Bronchial epithelial cell (primary cell): ENCODE measurements at regions not wholly inside any gene's neighbourhood (a gene's known extent, or its start where the extent isn't known, plus 50 kb on each side); places are given as distances from the start of the nearest gene placed in this dataset.
"Not testable (repeated sequence)": the region's sequence is repeated elsewhere in the genome, so short reads cannot be mapped to it uniquely, and the experiment has no call there.

ENCODE experiments used
- DNase-seq: peaks from one replicate; pipeline ENCODE4 v3.0.0-alpha.2; 2010; ENCODE audit warnings: low read depth
- FAIRE-seq: peaks from 2 replicates; lab custom pipeline; 2011; peaks lifted over from hg19 to GRCh38; lab: Jason Lieb, UNC
- H3K27me3 ChIP-seq: 2 replicates; pipeline ENCODE4 v1.5.1; 2011; ENCODE audit warnings: low read length; ENCODE audit not compliant: control insufficient read depth, insufficient read depth
- H3K36me3 ChIP-seq: 2 replicates; pipeline ENCODE4 v1.5.1; 2011; ENCODE audit warnings: low read length; ENCODE audit not compliant: control insufficient read depth, insufficient read depth
- H3K4me3 ChIP-seq: 2 replicates; pipeline ENCODE4 v1.5.1; 2011; ENCODE audit warnings: mild to moderate bottlenecking, low read depth, low read length, control low read depth
- CTCF ChIP-seq: IDR thresholded peaks from 2 replicates; pipeline ENCODE4 v1.5.1; 2011; ENCODE audit warnings: mild to moderate bottlenecking, moderate library complexity, low read length, control low read depth, inconsistent platforms; ENCODE audit not compliant: insufficient read depth, severe bottlenecking

- H3K27me3 ChIP-seq = no peaks in the 10 kb centered on the region
- FAIRE-seq (no peak), DNase-seq (no peak)
- H3K4me3 ChIP-seq = no peak overlapping the region
- no peak for TF ChIP-seq CTCF
- H3K36me3 ChIP-seq = no peaks in the 10 kb centered on the region
Observed at GRCh38 chr2:220815698-220816097, 756.4 kb downstream of the EPHA4 start.

GRCh38 chr2:220821683-220822082, 750.4 kb downstream of the EPHA4 start:
- DNase-seq = no peak
- TF ChIP-seq CTCF = no peak
- no peaks in the 10 kb centered on the region for H3K27me3 ChIP-seq
- no peak for FAIRE-seq
- no peaks in the 10 kb centered on the region for H3K36me3 ChIP-seq
- no peak overlapping the region for H3K4me3 ChIP-seq

- H3K4me3 ChIP-seq, H3K36me3 ChIP-seq, FAIRE-seq, H3K27me3 ChIP-seq, DNase-seq: not testable (repeated sequence)
Observed at GRCh38 chr2:220823590-220823989, 748.5 kb downstream of the EPHA4 start.

GRCh38 chr2:220833446-220833845, 738.7 kb downstream of the EPHA4 start:
- Histone ChIP-seq H3K4me3 (no peak overlapping the region), H3K27me3 (no peaks in the 10 kb centered on the region), H3K36me3 (no peaks in the 10 kb centered on the region)
- no peak for TF ChIP-seq CTCF
- FAIRE-seq (no peak), DNase-seq (no peak)

- FAIRE-seq = no peak
- H3K4me3 ChIP-seq = no peak overlapping the region
- no peak for TF ChIP-seq CTCF
- peak; percentile 71 for DNase-seq
- H3K27me3 ChIP-seq = no peaks in the 10 kb centered on the region
- no peaks in the 10 kb centered on the region for H3K36me3 ChIP-seq
Observed at GRCh38 chr2:220835583-220835982, 736.5 kb downstream of the EPHA4 start.

GRCh38 chr2:220837226-220837625, 734.9 kb downstream of the EPHA4 start:
- Histone ChIP-seq H3K4me3 (no peak overlapping the region), H3K27me3 (no peaks in the 10 kb centered on the region), H3K36me3 (no peaks in the 10 kb centered on the region)
- TF ChIP-seq CTCF = no peak
- FAIRE-seq (peak; percentile 23), DNase-seq (no peak)
